HL-60 (cell line): ENCODE measurements at regions not wholly inside any gene's neighbourhood (a gene's known extent, or its start where the extent isn't known, plus 50 kb on each side); places are given as distances from the start of the nearest gene placed in this dataset.

Experiments used
- DNase-seq, 2 experiments: peaks; one replicate each; pipeline ENCODE4 v3.0.0-alpha.2; 2010 to 2020; ENCODE audit warnings: low read depth in 1 of 2, low spot score in 1 of 2
- H3K27ac ChIP-seq: fragments of 250-450 bp; sonication (Bioruptor Pico); replicated peaks from 2 replicates; pipeline ENCODE4 v1.5.1; 2020; ENCODE audit warnings: mild to moderate bottlenecking, moderate library complexity
- H3K27me3 ChIP-seq: fragments of 250-450 bp; sonication (Bioruptor Pico); 2 replicates; pipeline ENCODE4 v1.5.1; 2021; ENCODE audit warnings: mild to moderate bottlenecking, moderate library complexity; ENCODE audit not compliant: insufficient read depth, poor library complexity, severe bottlenecking
- H3K4me3 ChIP-seq: replicated peaks from 2 replicates; pipeline ENCODE4 v1.5.1; 2011; ENCODE audit warnings: mild to moderate bottlenecking, control low read depth, low read length; ENCODE audit not compliant: insufficient read depth
- GABPA ChIP-seq: IDR thresholded peaks from 2 replicates; pipeline ENCODE4 v1.6.1; 2012; ENCODE audit warnings: low read depth
- POLR2AphosphoS5 ChIP-seq: IDR thresholded peaks from 2 replicates; pipeline ENCODE4 v1.6.1; 2012; ENCODE audit warnings: low read depth
- SPI1 ChIP-seq: IDR thresholded peaks from 2 replicates; pipeline ENCODE4 v1.6.1; 2012; ENCODE audit warnings: low read depth, mild to moderate bottlenecking, borderline replicate concordance
- TF ChIP-seq, protein P1 (sequence below): IDR thresholded peaks from one replicate; pipeline ENCODE4 v1.5.1; 2011; ENCODE audit warnings: low read length, control low read depth, inconsistent platforms; ENCODE audit not compliant: insufficient read depth
- TF ChIP-seq, protein P2 (sequence below): IDR thresholded peaks from 2 replicates; pipeline ENCODE4 v1.6.1; 2012; ENCODE audit warnings: low read depth; ENCODE audit not compliant: insufficient replicate concordance

DNA sequence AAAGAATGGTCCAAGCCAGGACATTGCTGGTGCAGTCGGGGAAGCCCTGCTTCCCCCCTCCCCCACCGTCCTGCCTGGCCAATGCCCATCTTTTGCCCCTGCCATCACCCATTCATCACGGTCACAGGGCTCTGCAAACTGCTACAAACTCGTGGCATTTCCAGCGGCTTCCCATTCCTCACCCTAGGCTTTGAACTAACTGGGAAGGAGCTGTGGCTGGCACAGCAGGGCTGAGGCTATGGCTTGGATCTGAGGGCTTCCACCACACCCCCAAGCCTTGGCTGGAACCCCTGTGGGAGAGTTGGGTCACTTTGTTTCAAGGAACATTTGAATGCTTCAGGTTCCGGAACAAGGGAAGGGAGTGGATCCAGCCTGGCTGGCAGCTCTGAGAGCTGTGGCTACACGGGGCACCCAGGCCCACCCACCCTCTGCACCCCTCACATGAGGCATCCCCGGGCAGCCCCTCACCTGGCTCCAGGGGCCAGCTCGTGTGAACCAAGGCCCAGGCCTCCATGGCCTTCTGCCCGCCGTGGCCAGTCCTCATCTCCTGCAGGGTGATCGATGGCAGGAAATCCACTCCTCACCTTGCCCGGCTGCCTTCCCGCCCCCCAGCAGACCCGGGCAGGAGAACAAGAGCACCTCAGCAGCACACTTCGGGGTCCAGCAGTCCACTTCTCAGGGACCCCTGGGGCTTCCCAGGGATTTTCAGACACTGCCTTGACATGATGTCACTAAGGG lies 58.8 kb upstream of the OTOS start:
- TF ChIP-seq SPI1 (no peak), GABPA (no peak), POLR2AphosphoS5 (no peak)
- TF ChIP-seq, protein P1, sequence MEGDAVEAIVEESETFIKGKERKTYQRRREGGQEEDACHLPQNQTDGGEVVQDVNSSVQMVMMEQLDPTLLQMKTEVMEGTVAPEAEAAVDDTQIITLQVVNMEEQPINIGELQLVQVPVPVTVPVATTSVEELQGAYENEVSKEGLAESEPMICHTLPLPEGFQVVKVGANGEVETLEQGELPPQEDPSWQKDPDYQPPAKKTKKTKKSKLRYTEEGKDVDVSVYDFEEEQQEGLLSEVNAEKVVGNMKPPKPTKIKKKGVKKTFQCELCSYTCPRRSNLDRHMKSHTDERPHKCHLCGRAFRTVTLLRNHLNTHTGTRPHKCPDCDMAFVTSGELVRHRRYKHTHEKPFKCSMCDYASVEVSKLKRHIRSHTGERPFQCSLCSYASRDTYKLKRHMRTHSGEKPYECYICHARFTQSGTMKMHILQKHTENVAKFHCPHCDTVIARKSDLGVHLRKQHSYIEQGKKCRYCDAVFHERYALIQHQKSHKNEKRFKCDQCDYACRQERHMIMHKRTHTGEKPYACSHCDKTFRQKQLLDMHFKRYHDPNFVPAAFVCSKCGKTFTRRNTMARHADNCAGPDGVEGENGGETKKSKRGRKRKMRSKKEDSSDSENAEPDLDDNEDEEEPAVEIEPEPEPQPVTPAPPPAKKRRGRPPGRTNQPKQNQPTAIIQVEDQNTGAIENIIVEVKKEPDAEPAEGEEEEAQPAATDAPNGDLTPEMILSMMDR, result no peak
- TF ChIP-seq, protein P2, sequence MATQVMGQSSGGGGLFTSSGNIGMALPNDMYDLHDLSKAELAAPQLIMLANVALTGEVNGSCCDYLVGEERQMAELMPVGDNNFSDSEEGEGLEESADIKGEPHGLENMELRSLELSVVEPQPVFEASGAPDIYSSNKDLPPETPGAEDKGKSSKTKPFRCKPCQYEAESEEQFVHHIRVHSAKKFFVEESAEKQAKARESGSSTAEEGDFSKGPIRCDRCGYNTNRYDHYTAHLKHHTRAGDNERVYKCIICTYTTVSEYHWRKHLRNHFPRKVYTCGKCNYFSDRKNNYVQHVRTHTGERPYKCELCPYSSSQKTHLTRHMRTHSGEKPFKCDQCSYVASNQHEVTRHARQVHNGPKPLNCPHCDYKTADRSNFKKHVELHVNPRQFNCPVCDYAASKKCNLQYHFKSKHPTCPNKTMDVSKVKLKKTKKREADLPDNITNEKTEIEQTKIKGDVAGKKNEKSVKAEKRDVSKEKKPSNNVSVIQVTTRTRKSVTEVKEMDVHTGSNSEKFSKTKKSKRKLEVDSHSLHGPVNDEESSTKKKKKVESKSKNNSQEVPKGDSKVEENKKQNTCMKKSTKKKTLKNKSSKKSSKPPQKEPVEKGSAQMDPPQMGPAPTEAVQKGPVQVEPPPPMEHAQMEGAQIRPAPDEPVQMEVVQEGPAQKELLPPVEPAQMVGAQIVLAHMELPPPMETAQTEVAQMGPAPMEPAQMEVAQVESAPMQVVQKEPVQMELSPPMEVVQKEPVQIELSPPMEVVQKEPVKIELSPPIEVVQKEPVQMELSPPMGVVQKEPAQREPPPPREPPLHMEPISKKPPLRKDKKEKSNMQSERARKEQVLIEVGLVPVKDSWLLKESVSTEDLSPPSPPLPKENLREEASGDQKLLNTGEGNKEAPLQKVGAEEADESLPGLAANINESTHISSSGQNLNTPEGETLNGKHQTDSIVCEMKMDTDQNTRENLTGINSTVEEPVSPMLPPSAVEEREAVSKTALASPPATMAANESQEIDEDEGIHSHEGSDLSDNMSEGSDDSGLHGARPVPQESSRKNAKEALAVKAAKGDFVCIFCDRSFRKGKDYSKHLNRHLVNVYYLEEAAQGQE, result no peak
- H3K4me3 ChIP-seq, result no peak overlapping the region
- no peak for DNase-seq
- H3K27me3 ChIP-seq, result peaks cover 2% of the 10 kb centered on the region
- H3K27ac ChIP-seq, result no peak overlapping the region

DNA sequence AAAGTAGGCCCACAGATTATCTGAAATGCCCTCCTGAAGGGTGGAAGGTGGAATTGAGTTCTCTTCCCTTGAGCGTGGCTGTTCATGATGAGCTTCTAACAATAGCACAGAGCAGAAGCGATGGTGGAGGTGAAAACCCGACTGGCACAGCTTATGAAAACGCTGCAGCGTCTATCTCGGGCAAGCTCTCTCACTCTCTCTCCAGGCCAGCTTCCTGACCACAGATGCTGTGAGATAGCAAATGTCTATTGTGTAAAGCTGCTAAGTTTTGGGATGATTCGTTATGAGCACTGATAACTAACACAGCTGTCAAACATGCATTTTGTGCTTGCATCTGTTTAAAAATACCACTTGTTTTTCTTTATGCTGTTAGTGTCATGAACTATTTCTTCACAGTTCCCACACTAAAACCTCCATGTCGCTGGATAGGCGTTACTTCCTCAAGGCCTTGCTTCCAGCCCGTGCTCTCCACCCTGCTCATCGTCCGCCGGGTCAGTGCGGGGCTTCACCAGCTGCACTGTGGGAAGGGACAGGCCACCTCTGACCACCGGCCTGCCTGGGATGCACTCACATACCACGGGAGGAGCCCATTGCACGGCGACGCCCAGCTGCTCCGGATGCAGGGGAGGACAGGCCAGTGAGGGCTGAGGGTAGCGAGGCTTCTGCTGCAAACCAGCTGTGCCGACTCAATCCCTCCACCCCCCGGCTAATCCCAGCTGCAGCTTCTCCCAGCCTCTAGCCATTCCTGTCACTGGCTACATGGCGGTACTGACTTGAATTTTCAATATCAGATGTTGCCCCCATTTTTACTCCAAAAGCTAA lies 60.0 kb upstream of the OTOS start:
- Histone ChIP-seq H3K27me3 (peaks cover 2% of the 10 kb centered on the region), H3K4me3 (no peak overlapping the region), H3K27ac (no peak overlapping the region)
- DNase-seq, result no peak
- TF ChIP-seq POLR2AphosphoS5, result no peak
- TF ChIP-seq SPI1, result no peak
- TF ChIP-seq, protein P2, result no peak
- TF ChIP-seq, protein P1, result no peak
- TF ChIP-seq GABPA, result no peak

DNA sequence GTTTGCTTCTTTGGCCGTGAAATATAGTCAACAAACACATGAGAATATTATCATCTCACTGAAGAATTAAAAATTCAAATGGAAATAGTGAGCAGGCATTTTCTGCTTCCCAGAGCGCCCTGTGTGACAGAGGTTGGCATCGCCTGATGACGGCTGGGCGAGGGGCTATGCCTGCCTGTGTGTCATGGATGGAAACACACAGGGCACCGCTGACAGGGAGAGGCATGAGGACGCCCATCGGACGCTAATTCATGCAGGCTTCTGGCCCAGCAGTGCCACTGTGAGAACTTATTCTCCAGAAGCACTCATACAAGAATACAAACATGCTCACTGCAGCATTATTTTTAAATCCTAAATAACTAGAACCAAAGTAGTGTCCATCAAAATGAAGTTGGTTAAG lies 61.4 kb upstream of the OTOS start:
- H3K27me3 ChIP-seq, result peaks cover 2% of the 10 kb centered on the region

More for the DNA sequence above, 61.4 kb upstream of the OTOS start:
- Histone ChIP-seq H3K27ac (no peak overlapping the region), H3K4me3 (no peak overlapping the region)
- DNase-seq, result no peak
- TF ChIP-seq, protein P1, result no peak
- TF ChIP-seq, protein P2, result no peak
- TF ChIP-seq GABPA (no peak), SPI1 (no peak), POLR2AphosphoS5 (no peak)
